ENCODE measurements at regions not wholly inside any gene's neighbourhood (a gene's known extent, or its start where the extent isn't known, plus 50 kb on each side); places are given as distances from the start of the nearest gene placed in this dataset.

- TF ChIP-seq, protein P1, sequence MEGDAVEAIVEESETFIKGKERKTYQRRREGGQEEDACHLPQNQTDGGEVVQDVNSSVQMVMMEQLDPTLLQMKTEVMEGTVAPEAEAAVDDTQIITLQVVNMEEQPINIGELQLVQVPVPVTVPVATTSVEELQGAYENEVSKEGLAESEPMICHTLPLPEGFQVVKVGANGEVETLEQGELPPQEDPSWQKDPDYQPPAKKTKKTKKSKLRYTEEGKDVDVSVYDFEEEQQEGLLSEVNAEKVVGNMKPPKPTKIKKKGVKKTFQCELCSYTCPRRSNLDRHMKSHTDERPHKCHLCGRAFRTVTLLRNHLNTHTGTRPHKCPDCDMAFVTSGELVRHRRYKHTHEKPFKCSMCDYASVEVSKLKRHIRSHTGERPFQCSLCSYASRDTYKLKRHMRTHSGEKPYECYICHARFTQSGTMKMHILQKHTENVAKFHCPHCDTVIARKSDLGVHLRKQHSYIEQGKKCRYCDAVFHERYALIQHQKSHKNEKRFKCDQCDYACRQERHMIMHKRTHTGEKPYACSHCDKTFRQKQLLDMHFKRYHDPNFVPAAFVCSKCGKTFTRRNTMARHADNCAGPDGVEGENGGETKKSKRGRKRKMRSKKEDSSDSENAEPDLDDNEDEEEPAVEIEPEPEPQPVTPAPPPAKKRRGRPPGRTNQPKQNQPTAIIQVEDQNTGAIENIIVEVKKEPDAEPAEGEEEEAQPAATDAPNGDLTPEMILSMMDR (IDR thresholded peaks at IDR 0.05; ENCODE audit: poor library complexity): no peak
- TF ChIP-seq EZH2 (IDR thresholded peaks at IDR 0.05; ENCODE audit: borderline replicate concordance): no peak
- no peak for TF ChIP-seq EZH2phosphoT487 (IDR thresholded peaks at IDR 0.05; ENCODE audit: low read depth, severe bottlenecking, unreplicated experiment)
Measured at GRCh38 chr2:220779931-220780330, 792.2 kb downstream of the EPHA4 start.

All from hepatocyte (in vitro differentiated cells).